ENCODE measurements at regions not wholly inside any gene's neighbourhood (a gene's known extent, or its start where the extent isn't known, plus 50 kb on each side); places are given as distances from the start of the nearest gene placed in this dataset.
A peak's percentile ranks its signal among the peaks of the same experiment; 100 is the strongest.

GRCh38 chr9:14560194-14560593, 133.0 kb downstream of the ZDHHC21 start:
- DNase-seq (ENCODE audit: low read depth, low spot score), result no peak

GRCh38 chr9:14554886-14555285, 138.3 kb downstream of the ZDHHC21 start:
- DNase-seq (ENCODE audit: low read depth, low spot score), result no peak

- peak; percentile 16 for DNase-seq (ENCODE audit: low read depth, low spot score)
Measured at GRCh38 chr9:14547245-14548060, 145.8 kb downstream of the ZDHHC21 start.

- DNase-seq (ENCODE audit: low read depth, low spot score), result no peak
Measured at GRCh38 chr9:14546693-14547092, 146.5 kb downstream of the ZDHHC21 start.

- no peak for DNase-seq (ENCODE audit: low read depth, low spot score)
Measured at GRCh38 chr9:14542071-14542470, 151.2 kb downstream of the ZDHHC21 start.

- DNase-seq (ENCODE audit: low read depth, low spot score), result no peak
Measured at GRCh38 chr9:14538526-14538925, 154.7 kb downstream of the ZDHHC21 start.

GRCh38 chr9:14535161-14535955, 157.9 kb downstream of the ZDHHC21 start:
- no peak for DNase-seq (ENCODE audit: low read depth, low spot score)

GRCh38 chr9:14533867-14534640, 159.2 kb downstream of the ZDHHC21 start:
- DNase-seq (ENCODE audit: low read depth, low spot score), result no peak

GRCh38 chr9:14532456-14533115, 160.6 kb downstream of the ZDHHC21 start:
- DNase-seq (ENCODE audit: low read depth, low spot score), result no peak

- DNase-seq (ENCODE audit: low read depth, low spot score), result no peak
Measured at GRCh38 chr9:14531341-14532269, 161.6 kb downstream of the ZDHHC21 start.

- DNase-seq (ENCODE audit: low read depth, low spot score), result no peak
Measured at GRCh38 chr9:14530841-14531240, 162.4 kb downstream of the ZDHHC21 start.

GRCh38 chr9:14530366-14530765, 162.9 kb downstream of the ZDHHC21 start:
- peak; percentile 16 for DNase-seq (ENCODE audit: low read depth, low spot score)

GRCh38 chr9:14529629-14530028, 163.6 kb downstream of the ZDHHC21 start:
- DNase-seq (ENCODE audit: low read depth, low spot score), result no peak

GRCh38 chr9:14529054-14529453, 164.2 kb downstream of the ZDHHC21 start:
- no peak for DNase-seq (ENCODE audit: low read depth, low spot score)

GRCh38 chr9:14526504-14526903, 166.7 kb downstream of the ZDHHC21 start:
- no peak for DNase-seq (ENCODE audit: low read depth, low spot score)

GRCh38 chr9:14525856-14526255, 167.4 kb downstream of the ZDHHC21 start:
- DNase-seq (ENCODE audit: low read depth, low spot score), result no peak

GRCh38 chr9:14524873-14525515, 168.2 kb downstream of the ZDHHC21 start:
- DNase-seq (ENCODE audit: low read depth, low spot score), result no peak

GRCh38 chr9:14523545-14523944, 169.7 kb downstream of the ZDHHC21 start:
- DNase-seq (ENCODE audit: low read depth, low spot score), result no peak

- DNase-seq (ENCODE audit: low read depth, low spot score), result no peak
Measured at GRCh38 chr9:14522627-14523379, 170.4 kb downstream of the ZDHHC21 start.
